ENCODE measurements at regions not wholly inside any gene's neighbourhood (a gene's known extent, or its start where the extent isn't known, plus 50 kb on each side); places are given as distances from the start of the nearest gene placed in this dataset.
"Not testable (repeated sequence)": the region's sequence is repeated elsewhere in the genome, so short reads cannot be mapped to it uniquely, and the experiment has no call there.

GRCh38 chr15:45962733-45963132 is 327.9 kb downstream of the SQOR start:
- no peak for DNase-seq

- no peak for DNase-seq
Observed at GRCh38 chr15:45970542-45970941, 335.7 kb downstream of the SQOR start.

GRCh38 chr15:45980366-45980765 is 345.5 kb downstream of the SQOR start:
- DNase-seq = no peak

GRCh38 chr15:45981625-45982024 is 346.8 kb downstream of the SQOR start:
- DNase-seq = no peak

GRCh38 chr15:45991863-45992262 is 357.0 kb downstream of the SQOR start:
- no peak for DNase-seq

- DNase-seq = no peak
Observed at GRCh38 chr15:45993072-45993471, 358.2 kb downstream of the SQOR start.

- no peak for DNase-seq
Observed at GRCh38 chr15:45993508-45993907, 358.7 kb downstream of the SQOR start.

- DNase-seq = no peak
Observed at GRCh38 chr15:45995800-45996199, 361.0 kb downstream of the SQOR start.

- DNase-seq = no peak
Observed at GRCh38 chr15:46014532-46014931, 379.7 kb downstream of the SQOR start.

GRCh38 chr15:46034755-46035154 is 399.9 kb downstream of the SQOR start:
- no peak for DNase-seq

GRCh38 chr15:46039703-46040102 is 404.9 kb downstream of the SQOR start:
- DNase-seq = no peak

- DNase-seq = no peak
Observed at GRCh38 chr15:46041905-46042304, 407.1 kb downstream of the SQOR start.

GRCh38 chr15:46059921-46060594 is 425.2 kb downstream of the SQOR start:
- DNase-seq = no peak

GRCh38 chr15:46061002-46061401 is 426.2 kb downstream of the SQOR start:
- DNase-seq = no peak

- no peak for DNase-seq
Observed at GRCh38 chr15:46077220-46077619, 442.4 kb downstream of the SQOR start.

- no peak for DNase-seq
Observed at GRCh38 chr15:46079046-46079445, 444.2 kb downstream of the SQOR start.

- DNase-seq = no peak
Observed at GRCh38 chr15:46080016-46080415, 445.2 kb downstream of the SQOR start.

- no peak for DNase-seq
Observed at GRCh38 chr15:46088486-46089445, 453.9 kb downstream of the SQOR start.

- no peak for DNase-seq
Observed at GRCh38 chr15:46089467-46089935, 454.7 kb downstream of the SQOR start.

- no peak for DNase-seq
Observed at GRCh38 chr15:46091860-46092450, 457.1 kb downstream of the SQOR start.

GRCh38 chr15:46098006-46098405 is 463.2 kb downstream of the SQOR start:
- not testable (repeated sequence) for DNase-seq

GRCh38 chr15:46110755-46111154 is 475.9 kb downstream of the SQOR start:
- DNase-seq = no peak

GRCh38 chr15:46111730-46112129 is 476.9 kb downstream of the SQOR start:
- no peak for DNase-seq

GRCh38 chr15:46117071-46117470 is 482.2 kb downstream of the SQOR start:
- no peak for DNase-seq

Measured in CD4-positive, alpha-beta T cell treated with Interleukin-21 for 1 hour (primary cell).